Ishikawa (cell line): ENCODE measurements at regions not wholly inside any gene's neighbourhood (a gene's known extent, or its start where the extent isn't known, plus 50 kb on each side); places are given as distances from the start of the nearest gene placed in this dataset.

ENCODE experiments used
- CEBPB ChIP-seq: IDR thresholded peaks from 2 replicates; pipeline ENCODE4 v1.6.1; 2012
- CREB1 ChIP-seq: IDR thresholded peaks from 2 replicates; pipeline ENCODE4 v1.6.1; 2012; ENCODE audit warnings: low read depth
- EGR1 ChIP-seq: IDR thresholded peaks from 2 replicates; pipeline ENCODE4 v1.6.1; 2012
- EP300 ChIP-seq: IDR thresholded peaks from 2 replicates; pipeline ENCODE4 v1.6.1; 2012; ENCODE audit warnings: borderline replicate concordance
- FOXM1 ChIP-seq: IDR thresholded peaks from 2 replicates; pipeline ENCODE4 v1.6.1; 2012; ENCODE audit warnings: low read depth, borderline replicate concordance
- MAX ChIP-seq: IDR thresholded peaks from 2 replicates; pipeline ENCODE4 v1.6.1; 2012
- NFIC ChIP-seq: IDR thresholded peaks from 2 replicates; pipeline ENCODE4 v1.6.1; 2012
- RAD21 ChIP-seq: IDR thresholded peaks from 2 replicates; pipeline ENCODE4 v1.6.1; 2012; ENCODE audit warnings: low read depth
- TAF1 ChIP-seq: IDR thresholded peaks from 2 replicates; pipeline ENCODE4 v1.6.1; 2012; ENCODE audit warnings: low read depth, mild to moderate bottlenecking
- TCF12 ChIP-seq: IDR thresholded peaks from 2 replicates; pipeline ENCODE4 v1.6.1; 2012; ENCODE audit warnings: low read depth
- TEAD4 ChIP-seq: IDR thresholded peaks from 2 replicates; pipeline ENCODE4 v1.6.1; 2012
- YY1 ChIP-seq: IDR thresholded peaks from 2 replicates; pipeline ENCODE4 v1.6.1; 2012; ENCODE audit warnings: low read depth
- ZBTB7A ChIP-seq: IDR thresholded peaks from 2 replicates; pipeline ENCODE4 v1.6.1; 2012; ENCODE audit warnings: low read depth
- TF ChIP-seq, protein P1 (sequence below): IDR thresholded peaks from 2 replicates; pipeline ENCODE4 v1.6.1; 2012
- TF ChIP-seq, protein P2 (sequence below): IDR thresholded peaks from 2 replicates; pipeline ENCODE4 v1.6.1; 2012; ENCODE audit warnings: low read depth, mild to moderate bottlenecking

DNA sequence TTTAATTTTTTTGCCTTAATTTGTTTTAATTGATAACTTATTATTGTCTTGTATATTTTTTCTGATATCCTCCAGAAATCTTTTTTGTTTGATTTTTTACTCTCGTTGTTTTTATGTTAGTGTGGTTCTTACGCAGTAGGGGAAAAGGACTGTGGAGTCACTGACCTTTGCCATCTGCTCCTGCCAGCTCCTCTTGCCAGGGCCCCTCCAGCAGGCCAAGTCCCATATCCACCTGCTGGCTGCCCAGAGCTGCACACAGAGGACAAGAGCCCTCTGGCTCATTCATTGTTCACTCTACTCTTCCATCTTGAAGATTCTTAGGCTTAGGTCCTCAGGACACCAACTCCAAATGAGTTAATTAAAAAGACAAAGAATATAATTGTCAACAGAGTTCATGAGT, 316.4 kb upstream of the DUSP10 start:
- TF ChIP-seq YY1 = no peak
- no peak for TF ChIP-seq NFIC
- no peak for TF ChIP-seq EP300
- no peak for TF ChIP-seq TAF1
- TF ChIP-seq MAX = no peak
- TF ChIP-seq, protein P1, sequence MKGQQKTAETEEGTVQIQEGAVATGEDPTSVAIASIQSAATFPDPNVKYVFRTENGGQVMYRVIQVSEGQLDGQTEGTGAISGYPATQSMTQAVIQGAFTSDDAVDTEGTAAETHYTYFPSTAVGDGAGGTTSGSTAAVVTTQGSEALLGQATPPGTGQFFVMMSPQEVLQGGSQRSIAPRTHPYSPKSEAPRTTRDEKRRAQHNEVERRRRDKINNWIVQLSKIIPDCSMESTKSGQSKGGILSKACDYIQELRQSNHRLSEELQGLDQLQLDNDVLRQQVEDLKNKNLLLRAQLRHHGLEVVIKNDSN = no peak
- no peak for TF ChIP-seq ZBTB7A
- TF ChIP-seq CEBPB = no peak
- TF ChIP-seq FOXM1 = no peak
- TF ChIP-seq CREB1 = no peak
- TF ChIP-seq TCF12 = no peak
- TF ChIP-seq, protein P2, sequence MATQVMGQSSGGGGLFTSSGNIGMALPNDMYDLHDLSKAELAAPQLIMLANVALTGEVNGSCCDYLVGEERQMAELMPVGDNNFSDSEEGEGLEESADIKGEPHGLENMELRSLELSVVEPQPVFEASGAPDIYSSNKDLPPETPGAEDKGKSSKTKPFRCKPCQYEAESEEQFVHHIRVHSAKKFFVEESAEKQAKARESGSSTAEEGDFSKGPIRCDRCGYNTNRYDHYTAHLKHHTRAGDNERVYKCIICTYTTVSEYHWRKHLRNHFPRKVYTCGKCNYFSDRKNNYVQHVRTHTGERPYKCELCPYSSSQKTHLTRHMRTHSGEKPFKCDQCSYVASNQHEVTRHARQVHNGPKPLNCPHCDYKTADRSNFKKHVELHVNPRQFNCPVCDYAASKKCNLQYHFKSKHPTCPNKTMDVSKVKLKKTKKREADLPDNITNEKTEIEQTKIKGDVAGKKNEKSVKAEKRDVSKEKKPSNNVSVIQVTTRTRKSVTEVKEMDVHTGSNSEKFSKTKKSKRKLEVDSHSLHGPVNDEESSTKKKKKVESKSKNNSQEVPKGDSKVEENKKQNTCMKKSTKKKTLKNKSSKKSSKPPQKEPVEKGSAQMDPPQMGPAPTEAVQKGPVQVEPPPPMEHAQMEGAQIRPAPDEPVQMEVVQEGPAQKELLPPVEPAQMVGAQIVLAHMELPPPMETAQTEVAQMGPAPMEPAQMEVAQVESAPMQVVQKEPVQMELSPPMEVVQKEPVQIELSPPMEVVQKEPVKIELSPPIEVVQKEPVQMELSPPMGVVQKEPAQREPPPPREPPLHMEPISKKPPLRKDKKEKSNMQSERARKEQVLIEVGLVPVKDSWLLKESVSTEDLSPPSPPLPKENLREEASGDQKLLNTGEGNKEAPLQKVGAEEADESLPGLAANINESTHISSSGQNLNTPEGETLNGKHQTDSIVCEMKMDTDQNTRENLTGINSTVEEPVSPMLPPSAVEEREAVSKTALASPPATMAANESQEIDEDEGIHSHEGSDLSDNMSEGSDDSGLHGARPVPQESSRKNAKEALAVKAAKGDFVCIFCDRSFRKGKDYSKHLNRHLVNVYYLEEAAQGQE = no peak
- TF ChIP-seq RAD21 = no peak
- no peak for TF ChIP-seq TEAD4

DNA sequence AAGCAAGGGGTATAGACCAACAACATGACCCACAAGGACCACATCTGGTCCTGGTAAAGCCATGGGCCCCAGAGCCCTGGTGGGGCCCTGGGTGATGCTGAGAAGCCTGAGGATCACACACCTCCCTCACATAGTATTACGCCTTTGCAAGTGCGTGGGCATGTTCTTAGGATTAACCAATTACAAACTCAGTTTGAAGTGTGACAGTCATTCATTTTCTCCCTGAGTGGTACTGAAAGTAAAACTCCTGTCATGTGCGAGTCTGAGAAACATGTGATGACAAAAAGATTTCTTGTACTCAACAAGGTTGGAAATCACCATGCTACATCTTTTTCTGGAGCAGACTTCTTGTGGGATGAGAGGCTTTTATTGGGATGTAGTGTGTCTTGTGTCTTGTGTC, 315.3 kb upstream of the DUSP10 start:
- TF ChIP-seq TEAD4 = no peak
- TF ChIP-seq, protein P2 = no peak
- TF ChIP-seq TCF12 = no peak
- no peak for TF ChIP-seq FOXM1
- TF ChIP-seq MAX = no peak
- TF ChIP-seq, protein P1 = no peak
- no peak for TF ChIP-seq EP300
- TF ChIP-seq ZBTB7A = no peak
- no peak for TF ChIP-seq YY1
- no peak for TF ChIP-seq CEBPB
- TF ChIP-seq CREB1 = no peak
- no peak for TF ChIP-seq TAF1
- no peak for TF ChIP-seq NFIC
- no peak for TF ChIP-seq EGR1
- no peak for TF ChIP-seq RAD21

DNA sequence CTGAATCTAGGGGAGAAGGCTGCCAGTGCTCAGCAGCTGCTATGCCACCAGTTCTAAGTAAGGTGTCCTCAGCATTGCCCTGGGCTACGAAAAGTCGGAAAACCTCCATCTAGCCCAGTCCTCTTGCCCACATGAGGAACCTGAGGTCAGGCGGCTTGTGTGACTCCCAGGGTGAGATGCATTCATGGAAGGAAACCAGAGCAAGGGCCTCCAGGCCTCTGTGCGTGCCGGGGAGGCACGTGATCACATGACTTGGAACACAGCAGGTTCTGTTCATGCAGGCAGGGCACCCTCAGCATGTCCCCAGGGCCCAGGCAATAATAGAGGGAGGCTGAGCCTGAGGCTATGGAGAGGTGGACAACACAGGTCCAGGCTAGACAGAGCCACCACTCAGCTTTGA, 312.5 kb upstream of the DUSP10 start:
- TF ChIP-seq EP300 (no peak), FOXM1 (no peak), EGR1 (no peak), CEBPB (no peak), ZBTB7A (no peak)
- TF ChIP-seq, protein P1 = no peak

DNA sequence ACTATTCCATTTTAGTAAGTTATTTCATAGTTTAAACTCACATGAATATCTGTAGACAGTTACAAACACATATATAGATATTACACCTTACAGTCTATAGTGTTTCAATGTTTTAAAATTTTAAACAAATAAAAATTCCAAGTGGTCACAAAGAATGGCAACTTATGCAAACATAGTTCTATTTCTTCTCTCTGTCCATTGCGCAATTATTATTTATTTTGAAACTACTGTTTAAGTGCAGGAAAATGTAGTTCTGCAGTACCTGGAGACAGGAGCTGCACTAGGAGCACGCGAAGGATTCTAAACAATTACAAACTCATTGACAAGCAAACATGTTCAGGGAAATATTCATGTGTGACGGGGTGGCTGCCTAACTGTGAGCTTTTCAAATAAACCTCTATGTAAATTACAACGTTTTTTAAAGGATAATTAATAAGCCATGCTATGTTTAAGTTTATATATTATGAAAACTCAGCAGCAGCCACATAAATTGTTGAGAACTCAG, 312.0 kb upstream of the DUSP10 start:
- no peak for TF ChIP-seq NFIC
- no peak for TF ChIP-seq EGR1
- no peak for TF ChIP-seq CEBPB
- no peak for TF ChIP-seq RAD21
- no peak for TF ChIP-seq YY1
- TF ChIP-seq EP300 = no peak
- TF ChIP-seq TCF12 = no peak
- no peak for TF ChIP-seq ZBTB7A
- TF ChIP-seq MAX = no peak
- no peak for TF ChIP-seq CREB1
- no peak for TF ChIP-seq FOXM1
- TF ChIP-seq TEAD4 = no peak
- TF ChIP-seq, protein P1 = no peak
- no peak for TF ChIP-seq TAF1
- TF ChIP-seq, protein P2 = no peak
